AG09319 (cell line): ENCODE measurements at regions not wholly inside any gene's neighbourhood (a gene's known extent, or its start where the extent isn't known, plus 50 kb on each side); places are given as distances from the start of the nearest gene placed in this dataset.

Experiments
- DNase-seq: peaks from one replicate; pipeline ENCODE4 v3.0.0-alpha.2; 2010; ENCODE audit warnings: low read depth; ENCODE audit errors: extremely low read depth
- TF ChIP-seq, protein P1 (sequence below): IDR thresholded peaks from 2 replicates; pipeline ENCODE4 v1.5.1; 2011; ENCODE audit warnings: low read depth, mild to moderate bottlenecking, inconsistent platforms, low read length, moderate library complexity

DNA sequence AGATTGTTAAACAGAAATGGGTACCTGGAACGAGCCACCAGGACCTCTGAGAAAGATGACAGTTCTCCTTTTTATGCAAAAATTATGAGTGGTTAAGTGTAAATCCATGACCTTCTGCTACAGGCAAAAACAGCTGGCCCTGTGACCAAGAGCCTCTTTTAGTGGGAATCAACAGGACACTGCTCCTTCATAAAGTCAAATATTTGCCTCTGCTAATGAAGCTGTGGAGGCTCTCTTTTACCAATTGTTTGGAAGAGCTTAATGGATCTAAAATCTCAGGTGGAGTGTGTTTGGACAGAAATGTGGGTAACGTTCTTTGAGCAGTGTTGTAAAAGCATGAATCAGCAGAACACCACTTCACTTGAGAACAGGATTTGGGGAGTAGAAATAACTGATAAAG is 117.5 kb upstream of the PCSK2 start:
- TF ChIP-seq, protein P1, sequence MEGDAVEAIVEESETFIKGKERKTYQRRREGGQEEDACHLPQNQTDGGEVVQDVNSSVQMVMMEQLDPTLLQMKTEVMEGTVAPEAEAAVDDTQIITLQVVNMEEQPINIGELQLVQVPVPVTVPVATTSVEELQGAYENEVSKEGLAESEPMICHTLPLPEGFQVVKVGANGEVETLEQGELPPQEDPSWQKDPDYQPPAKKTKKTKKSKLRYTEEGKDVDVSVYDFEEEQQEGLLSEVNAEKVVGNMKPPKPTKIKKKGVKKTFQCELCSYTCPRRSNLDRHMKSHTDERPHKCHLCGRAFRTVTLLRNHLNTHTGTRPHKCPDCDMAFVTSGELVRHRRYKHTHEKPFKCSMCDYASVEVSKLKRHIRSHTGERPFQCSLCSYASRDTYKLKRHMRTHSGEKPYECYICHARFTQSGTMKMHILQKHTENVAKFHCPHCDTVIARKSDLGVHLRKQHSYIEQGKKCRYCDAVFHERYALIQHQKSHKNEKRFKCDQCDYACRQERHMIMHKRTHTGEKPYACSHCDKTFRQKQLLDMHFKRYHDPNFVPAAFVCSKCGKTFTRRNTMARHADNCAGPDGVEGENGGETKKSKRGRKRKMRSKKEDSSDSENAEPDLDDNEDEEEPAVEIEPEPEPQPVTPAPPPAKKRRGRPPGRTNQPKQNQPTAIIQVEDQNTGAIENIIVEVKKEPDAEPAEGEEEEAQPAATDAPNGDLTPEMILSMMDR = no peak
- DNase-seq = no peak

DNA sequence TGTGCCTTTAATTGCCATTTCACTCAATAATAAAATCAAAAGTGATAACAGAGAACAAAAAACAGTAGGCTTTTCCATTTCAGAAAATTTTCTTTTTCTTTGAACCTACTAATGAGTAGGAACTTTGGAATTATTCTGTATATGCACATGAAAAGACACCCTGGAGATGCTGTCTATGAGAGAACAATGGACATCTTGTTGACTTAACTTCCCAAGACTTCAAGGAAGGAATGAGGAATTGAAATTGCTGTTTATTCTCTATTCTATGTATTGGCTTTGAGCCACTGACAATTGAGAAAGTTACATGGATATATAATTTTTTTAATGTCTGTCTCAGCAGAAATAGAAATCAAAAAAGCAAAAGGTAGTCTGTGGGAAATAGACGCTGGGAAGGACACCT is 98.6 kb upstream of the PCSK2 start:
- DNase-seq = no peak
- TF ChIP-seq, protein P1 = no peak

DNA sequence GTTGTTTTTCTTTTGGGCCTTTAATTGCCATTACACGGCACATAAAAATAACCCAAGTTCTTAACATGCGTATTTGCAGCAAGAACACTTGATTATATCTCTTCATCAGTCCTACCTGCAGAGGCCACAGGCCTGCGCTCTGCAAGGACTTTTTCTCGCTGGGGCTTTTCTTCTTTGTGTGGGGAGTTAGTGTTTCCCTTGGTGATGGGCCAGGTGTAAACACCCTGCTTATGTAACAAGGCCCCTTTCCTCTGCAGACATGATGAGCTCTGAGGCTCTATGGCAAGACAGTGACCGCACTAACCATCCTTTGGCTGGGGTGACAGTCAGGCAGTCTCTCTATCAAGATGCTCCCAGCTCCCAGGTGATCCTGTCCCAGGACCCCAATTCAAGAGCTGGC is 97.8 kb upstream of the PCSK2 start:
- no peak for DNase-seq
- TF ChIP-seq, protein P1 = no peak

DNA sequence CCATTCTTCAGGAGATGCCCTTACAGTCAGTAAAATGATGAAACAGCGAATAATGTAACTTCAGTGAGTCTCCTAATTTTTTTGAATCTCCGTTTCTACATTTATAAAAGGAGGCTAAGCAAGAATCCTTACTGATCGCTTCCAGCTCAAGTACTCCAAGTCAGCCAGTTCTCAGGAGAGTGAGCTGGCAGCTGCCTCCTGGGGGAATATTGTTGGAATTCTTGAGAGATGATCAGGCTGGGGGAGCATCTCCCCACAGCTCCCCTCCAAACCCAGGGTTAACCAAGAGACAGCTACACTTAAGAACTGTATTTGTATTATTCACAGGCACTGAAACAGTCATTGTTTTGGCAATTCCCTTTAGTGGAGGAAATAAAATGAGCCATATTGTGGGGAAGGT is 89.1 kb upstream of the PCSK2 start:
- TF ChIP-seq, protein P1 = no peak
- no peak for DNase-seq

DNA sequence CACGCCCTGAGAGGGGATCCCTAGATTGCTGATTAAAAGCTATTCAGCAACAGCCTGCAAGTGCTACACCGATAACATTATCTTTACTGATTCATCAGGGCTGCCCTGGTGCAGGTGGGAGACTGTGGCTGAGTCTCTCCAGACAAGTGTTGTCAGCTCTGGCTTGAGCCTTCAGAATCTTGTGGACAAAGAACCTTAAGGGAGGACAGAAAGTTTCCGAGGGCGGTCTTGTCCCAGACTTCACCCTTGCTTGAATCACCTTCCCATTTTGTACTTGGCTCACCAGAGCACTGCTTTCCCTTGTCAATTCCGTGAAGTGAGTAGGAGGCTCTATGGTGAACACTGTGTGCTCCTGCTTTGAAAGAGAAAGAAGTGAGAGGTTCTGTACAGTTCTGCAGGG is 88.6 kb upstream of the PCSK2 start:
- TF ChIP-seq, protein P1 = no peak
- no peak for DNase-seq

DNA sequence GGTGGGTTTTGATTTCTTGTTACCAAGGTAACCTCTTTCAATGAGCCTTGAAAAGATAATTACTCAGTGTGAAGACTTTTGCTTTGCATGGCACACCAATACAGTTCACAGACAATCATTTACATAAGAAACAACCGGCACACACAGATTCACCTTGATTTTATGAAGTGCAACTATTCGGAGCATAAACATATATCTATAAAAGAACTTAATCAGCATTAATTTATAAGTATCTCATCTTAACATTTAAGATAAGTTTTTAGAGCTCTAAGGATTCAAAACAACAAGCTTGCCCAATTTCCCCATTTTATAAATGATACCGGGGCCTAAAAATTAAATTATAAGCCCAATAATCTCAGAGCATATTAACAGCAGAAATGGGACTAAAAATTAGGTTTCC is 85.9 kb upstream of the PCSK2 start:
- TF ChIP-seq, protein P1 = no peak

DNA sequence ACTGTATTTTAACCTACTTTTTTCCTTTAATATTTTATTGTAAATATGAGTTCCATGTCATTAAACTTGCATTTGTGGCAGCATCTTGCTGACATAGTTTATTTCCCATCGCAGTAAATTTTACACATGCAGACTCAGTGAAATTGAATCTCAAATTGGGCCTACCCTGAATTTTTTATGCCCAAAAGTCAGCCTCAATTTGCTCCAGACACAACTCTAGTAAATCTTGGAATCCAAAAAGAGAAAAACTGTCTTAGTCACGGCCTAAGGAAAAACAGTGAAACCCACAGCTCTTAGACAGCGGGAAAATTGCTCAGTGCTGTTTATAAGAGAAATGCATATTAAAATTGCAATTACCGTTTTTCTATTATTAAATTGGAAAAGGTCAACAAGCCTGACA is 85.3 kb upstream of the PCSK2 start:
- no peak for DNase-seq
- TF ChIP-seq, protein P1 = no peak

More for the DNA sequence above, 85.9 kb upstream of the PCSK2 start:
- DNase-seq = no peak
